GM18951 (cell line): ENCODE measurements at regions not wholly inside any gene's neighbourhood (a gene's known extent, or its start where the extent isn't known, plus 50 kb on each side); places are given as distances from the start of the nearest gene placed in this dataset.
"Not testable (repeated sequence)": the region's sequence is repeated elsewhere in the genome, so short reads cannot be mapped to it uniquely, and the experiment has no call there.

ENCODE experiments used
- POLR2A ChIP-seq: IDR thresholded peaks from 4 replicates; pipeline ENCODE4 v1.6.1; 2011; ENCODE audit warnings: mild to moderate bottlenecking; ENCODE audit not compliant: insufficient read length, insufficient read depth; ENCODE audit errors: extremely low read depth
- in situ Hi-C: fragments of 300-500 bp; cut with MboI; formaldehyde crosslinking; loops from one replicate; pipeline ENCODE4 v1.12.0; 2022; ENCODE audit warnings: low sequenced_read_pairs, mixed read lengths, inconsistent platforms; ENCODE audit not compliant: unreplicated experiment

DNA sequence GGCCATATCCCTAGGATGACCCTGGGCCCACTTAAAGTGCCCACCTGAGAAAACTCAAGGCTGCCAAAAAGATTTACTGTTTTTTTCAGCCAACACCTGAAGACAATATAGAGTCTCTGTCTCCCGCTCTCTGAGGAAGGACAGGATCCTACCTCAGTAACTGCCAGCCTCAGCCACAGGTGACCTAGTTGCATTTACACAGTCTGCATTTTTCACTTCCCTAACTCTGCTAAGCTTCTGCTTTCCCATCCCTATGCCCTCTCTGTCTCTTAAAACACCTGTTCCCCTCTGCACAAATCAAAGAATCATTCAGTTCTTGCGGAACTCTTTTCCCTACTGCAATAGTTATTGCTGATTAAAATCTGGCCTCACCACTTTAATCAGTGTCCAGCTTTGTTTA, 609.5 kb downstream of the UQCRFS1 start:
- no peak for TF ChIP-seq POLR2A
- in situ Hi-C loops: no loop called here

DNA sequence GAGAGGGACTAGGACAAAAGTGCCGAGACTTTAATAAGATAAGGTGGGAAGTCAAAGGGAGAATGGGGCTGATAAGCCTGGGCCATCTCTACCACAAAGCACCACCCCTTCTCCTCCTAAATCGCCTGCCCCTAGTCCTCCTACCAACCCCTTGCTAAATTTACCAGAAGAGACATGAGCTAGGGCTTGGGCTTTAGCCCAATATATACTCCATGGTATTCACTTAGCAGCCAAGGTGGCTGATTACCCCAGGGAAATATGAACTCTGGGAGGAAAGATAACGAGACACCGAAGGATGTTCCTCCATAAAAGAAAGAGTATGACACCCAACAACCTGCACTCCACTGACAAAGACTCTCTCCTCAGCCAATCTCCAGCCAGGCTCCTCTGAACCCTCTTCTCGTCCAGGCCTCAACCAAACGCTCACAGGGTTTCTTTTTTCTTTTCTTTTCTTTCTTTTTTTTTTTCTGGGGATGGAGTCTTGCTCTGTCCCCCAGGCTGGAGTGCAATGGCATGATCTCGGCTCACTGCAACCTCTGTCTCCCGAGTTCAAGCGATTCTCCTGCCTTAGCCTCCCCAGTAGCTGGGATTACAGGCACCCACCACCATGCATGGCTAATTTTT, 610.2 kb downstream of the UQCRFS1 start:
- TF ChIP-seq POLR2A: no peak
- in situ Hi-C loops: no loop called here

DNA sequence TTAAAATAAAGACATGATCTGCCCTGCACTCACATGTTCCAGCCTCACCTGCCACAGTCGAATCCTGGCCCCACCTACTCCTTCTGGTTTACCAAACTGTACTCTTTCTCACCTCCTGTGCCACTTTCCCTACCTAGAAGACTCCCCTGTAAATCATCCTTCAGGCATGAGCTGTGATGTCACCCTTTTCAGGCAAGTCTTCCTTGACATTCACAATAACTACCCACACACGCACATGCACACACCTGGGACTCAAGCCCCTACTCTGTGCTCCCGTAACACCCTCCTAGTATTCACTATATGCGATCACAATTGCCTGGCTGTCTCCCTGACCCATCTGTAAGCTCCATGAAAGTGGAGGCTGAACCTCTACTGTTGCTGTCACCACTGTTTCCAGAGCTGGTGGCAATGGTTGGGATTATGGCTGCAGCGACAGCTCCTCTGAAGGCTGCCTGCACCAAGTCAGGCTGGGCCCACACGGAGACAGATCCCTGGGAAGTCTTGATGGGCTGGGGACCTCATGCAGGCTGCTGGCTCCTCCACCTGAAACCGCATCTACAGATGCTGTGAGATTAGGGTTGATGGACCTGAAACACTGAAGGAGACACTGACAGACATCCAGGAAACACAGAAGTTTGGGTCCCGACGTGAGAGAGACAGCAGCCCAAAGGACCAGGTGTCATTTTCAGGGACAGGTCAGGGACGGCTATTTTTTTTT, 611.1 kb downstream of the UQCRFS1 start:
- in situ Hi-C loops: no loop called here
- no peak for TF ChIP-seq POLR2A

DNA sequence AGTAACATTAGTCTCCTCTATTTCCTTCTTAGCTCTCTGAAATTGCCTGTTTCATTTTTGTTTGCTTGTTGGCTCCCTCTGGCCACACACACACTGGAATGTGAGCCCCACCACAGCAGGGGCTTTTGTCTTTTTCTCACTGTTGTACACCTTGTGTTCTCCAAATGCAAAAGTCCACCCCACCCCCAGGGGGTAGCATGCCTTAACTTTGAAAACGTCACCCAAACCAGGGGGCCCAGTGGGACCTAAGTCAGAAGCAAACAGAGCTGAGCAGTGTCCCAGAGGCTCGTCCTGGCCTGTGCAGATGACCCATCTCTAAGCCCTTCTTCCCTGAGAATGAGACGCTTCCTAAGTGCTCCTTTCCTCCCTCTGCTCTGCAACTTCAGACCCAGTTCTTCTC, 614.1 kb downstream of the UQCRFS1 start:
- in situ Hi-C loops: no loop called here
- TF ChIP-seq POLR2A: no peak

DNA sequence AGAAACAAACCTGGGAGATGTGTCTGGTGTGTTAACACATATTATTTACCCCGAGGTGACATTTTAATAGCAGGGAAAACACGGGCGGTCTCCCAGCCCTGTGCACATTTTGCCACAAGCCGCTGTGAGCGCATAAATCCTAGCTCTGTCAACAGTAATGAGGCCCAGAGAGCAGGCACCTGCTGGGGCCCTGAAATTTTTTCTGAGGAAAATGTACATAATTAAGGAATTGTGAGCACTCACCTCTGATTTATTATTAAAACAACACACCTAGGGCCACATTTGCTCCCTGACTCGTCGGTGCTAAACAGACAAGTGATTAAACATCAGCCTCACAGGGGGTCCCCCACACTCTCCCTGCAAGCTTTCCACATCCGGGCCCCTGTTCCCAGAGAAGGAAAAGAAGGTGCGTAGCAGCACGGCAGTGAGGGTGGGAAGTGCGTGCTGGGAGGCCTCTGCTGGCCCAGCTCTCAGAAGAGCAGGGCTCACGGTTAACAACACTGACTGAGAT, 616.3 kb downstream of the UQCRFS1 start:
- in situ Hi-C loops: no loop called here

DNA sequence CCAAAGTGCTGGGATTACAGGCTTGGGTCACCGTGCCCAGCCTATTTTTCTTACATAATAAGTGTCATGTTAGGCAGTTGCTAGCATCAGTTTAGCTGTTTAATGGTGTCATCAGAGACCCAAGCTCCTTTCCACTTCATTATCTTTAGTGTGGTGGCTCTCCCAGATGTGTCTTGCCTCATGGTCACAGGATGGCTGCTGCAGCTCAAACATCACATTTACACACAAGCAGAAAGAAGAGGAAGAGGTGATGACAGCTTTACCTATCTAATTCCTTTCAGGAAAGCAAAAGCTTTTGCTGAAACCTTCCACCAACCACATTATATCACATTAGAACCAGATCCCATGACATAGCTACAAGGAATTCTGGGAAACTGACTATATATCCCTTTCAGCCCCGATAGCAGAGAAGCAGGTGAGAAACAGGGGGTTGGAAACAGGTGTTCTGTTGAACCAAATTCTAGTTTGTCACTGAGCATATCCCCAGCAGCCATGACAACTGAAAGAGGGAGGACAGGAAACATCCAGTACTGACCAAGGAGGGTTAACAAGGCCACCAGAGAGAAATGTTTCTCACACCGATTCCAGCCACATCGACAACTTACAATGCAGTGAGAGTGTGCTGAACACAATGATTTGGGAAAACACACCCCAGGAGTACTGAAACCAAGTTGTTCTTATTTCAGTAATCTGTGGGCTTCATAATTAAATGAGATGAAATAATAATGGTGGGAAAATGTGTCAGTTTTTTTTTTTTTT, 617.0 kb downstream of the UQCRFS1 start:
- in situ Hi-C loops: no loop called here
- TF ChIP-seq POLR2A: no peak

More for the DNA sequence above, 616.3 kb downstream of the UQCRFS1 start:
- TF ChIP-seq POLR2A: no peak

DNA sequence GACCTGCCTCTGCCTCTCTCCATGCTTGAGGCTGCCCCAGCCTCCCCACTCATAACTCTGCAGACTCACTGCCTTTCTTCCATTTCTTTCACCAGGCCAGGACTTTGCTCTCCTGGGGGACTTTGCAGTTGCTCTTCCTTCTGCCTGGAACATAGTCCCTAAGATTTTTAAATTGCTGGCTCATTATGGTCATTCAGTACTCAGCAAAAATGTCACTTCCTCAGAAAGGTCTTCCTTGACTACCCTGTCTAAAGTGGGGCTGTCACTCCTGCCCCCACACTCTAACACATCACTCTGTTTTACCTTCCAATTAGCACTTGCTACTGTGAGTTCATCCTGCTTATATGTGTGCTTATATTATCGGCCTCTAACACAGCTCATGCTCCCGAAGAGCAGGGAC, 618.2 kb downstream of the UQCRFS1 start:
- in situ Hi-C loops: no loop called here
- no peak for TF ChIP-seq POLR2A

DNA sequence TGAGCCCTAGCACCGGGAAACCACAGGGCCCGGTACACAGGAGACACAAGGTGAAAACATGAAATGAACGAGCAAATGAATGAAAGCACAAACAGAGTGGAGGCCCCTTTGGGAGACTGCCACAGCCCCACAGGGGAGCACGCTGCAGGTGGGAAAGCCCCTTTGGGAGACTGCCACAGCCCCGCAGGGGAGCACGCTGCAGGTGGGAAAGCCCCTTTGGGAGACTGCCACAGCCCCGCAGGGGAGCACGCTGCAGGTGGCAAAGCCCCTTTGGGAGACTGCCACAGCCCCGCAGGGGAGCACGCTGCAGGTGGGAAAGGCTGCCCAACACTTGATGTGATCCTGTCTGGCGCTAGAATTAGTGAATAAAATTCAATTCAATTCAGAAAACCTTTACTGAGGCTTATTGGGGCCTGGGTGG, 623.0 kb downstream of the UQCRFS1 start:
- in situ Hi-C loops: not testable (repeated sequence)

DNA sequence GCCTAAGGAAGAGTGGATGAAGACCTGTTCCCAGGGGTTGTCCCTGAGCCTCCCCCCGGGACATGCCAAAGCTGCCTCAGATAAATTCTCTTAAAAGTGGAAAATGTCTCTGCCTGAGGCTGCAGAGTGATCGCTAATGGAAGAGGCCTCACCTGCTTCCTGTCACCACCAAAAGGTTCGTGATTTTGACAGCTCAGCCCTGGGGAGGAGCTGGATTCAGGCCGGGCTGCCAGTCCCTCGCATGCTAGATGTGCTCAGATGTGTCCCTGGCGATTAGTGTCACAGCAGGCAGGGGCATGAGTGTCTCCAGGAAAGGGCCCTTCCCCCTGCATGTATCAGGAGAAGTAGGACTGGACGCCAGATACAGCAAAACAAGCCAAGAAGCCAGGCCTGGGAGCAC, 626.5 kb downstream of the UQCRFS1 start:
- in situ Hi-C loops: no loop called here
- TF ChIP-seq POLR2A: no peak

DNA sequence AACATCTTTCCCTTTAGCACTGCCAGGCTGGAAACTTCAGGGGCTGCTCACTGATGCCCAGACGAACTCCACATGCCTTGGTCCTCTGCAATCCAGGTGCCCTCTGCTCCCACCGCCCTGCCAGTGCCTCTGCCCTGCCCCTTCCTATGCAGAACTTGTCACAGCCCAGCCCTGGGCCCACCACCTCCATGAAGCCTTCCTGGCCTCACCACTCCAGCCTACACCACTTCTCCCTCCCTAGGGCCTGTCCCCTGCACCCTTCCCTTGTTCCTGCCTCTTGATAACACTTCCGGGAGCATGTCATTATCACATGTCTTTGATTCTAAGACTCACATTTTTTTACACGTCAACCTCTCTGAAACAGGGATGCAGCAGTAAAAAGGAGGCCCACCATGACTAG, 627.2 kb downstream of the UQCRFS1 start:
- TF ChIP-seq POLR2A: no peak
- in situ Hi-C loops: no loop called here

DNA sequence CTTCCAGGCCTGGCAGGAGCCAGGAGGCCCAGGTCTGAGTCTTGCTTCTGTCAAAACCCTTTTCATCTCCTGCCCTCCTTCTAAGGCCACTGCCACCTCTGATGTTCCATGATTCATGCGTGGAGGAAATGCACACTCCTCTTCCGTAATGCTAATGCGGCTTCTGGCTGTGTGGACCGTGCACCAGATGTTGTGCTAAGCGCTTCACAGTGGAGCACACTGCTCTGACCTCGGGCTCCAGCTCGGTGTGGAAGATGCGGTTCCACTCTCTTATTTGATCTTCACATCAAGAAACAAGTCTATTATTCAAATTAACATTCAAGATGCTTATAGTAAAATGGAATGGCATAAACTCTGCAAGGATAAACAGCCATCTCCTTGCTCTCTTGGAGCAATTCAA, 629.2 kb downstream of the UQCRFS1 start:
- in situ Hi-C loops: no loop called here
- TF ChIP-seq POLR2A: no peak

DNA sequence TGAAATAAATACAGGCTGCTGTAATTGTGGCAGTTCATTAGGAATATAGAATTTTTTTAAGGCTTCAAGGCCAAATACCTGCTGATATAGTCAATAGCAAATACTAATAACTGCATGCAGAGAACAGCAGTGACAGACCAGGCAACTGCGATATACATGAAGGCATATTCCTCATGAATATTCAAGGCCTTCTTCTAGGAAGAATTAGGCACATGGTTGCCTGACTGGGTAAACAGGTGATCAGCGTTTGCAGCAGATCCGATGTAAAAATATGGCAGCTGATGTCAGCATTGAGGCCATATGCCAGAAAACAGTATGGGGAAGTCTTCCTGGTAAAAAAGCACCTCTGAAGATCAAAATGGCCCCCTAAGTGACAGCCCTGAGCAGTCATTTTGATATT, 629.7 kb downstream of the UQCRFS1 start:
- in situ Hi-C loops: no loop called here
- no peak for TF ChIP-seq POLR2A

DNA sequence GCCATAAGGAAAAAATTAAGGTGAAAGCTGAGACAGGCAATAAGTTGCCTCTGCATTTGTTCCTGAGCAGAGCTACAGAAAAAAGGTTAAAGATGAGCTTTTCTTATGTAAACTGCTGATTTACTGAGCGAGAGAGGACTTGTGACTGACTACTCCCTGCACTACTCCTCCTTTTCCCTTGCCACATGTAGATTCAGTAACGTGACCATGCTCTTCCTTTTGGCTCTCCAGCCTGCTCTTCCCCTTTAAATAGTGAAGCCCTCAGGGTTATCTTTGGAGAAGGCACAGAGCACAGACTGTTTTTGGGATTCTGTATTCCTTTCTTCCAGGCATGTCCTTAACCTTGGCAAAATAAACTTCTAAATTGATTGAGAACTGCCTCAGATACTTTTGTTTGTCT, 630.2 kb downstream of the UQCRFS1 start:
- in situ Hi-C loops: no loop called here
- no peak for TF ChIP-seq POLR2A

DNA sequence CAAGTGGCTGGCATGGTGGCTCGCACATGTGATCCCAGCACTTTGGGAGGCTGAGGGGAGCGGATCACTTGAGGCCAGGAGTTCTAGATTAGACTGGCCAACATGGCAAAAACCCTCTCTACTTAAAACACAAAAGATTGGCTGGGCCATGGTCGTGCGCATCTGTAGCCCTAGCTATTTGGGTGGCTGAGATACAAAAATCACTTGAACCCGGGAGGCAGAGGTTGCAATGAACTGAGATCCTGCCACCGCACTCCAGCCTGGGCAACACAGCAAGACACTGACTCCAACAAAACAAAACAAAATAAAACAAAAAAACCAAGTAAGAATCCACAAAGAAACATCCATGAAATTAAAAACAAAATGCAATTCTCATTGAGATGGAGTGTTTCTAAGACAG, 630.6 kb downstream of the UQCRFS1 start:
- in situ Hi-C loops: no loop called here
- no peak for TF ChIP-seq POLR2A
